Fibroblast of lung (primary cell): ENCODE measurements at regions not wholly inside any gene's neighbourhood (a gene's known extent, or its start where the extent isn't known, plus 50 kb on each side); places are given as distances from the start of the nearest gene placed in this dataset.

Source experiments
- CTCF ChIP-seq, 2 donors: IDR thresholded peaks in 1 of 2; conservative IDR thresholded peaks in 1 of 2; 1 replicate in 1 of 2; 2 replicates in 1 of 2; pipeline ENCODE4 v1.5.1; 2011 to 2012; ENCODE audit warnings: low read length in 2 of 2, control low read depth in 1 of 2, inconsistent platforms in 1 of 2, low read depth in 1 of 2, mild to moderate bottlenecking in 1 of 2
- EZH2 ChIP-seq: IDR thresholded peaks from 2 replicates; pipeline ENCODE4 v1.5.1; 2012; ENCODE audit warnings: low read length, control low read depth, mild to moderate bottlenecking; ENCODE audit errors: missing control alignments

- TF ChIP-seq CTCF (conservative IDR thresholded peaks at IDR 0.05 in 1 of 2, IDR thresholded peaks at IDR 0.05 in 1 of 2; ENCODE audit: low read depth in 1 of 2, low read length in 2 of 2) (no peak), EZH2 (no peak)
These were observed 81.3 kb downstream of the ZNF467 start for GRCh38 chr7:149692056-149692455.
